ENCODE measurements at regions not wholly inside any gene's neighbourhood (a gene's known extent, or its start where the extent isn't known, plus 50 kb on each side); places are given as distances from the start of the nearest gene placed in this dataset.

DNA sequence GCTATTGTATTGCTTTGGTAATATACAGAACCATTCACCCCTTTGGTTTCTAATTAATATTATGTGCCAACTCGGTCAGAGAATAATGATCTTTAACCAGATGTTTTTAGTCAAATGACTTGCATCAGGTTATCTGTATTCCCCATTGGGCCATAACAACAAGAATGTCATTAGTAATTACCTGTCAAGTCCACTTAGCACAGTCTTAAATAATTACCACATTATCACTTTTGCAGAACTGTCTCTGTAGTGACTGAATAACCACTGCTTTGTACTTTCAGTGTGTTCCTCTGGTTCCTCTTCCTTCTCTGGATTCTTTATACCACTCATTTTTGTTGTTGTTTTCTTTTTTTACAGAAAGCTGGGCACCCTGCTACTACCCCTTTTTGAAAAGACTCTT is 257.7 kb upstream of the SPOCK3 start:
- in situ Hi-C loops (cut with MboI), result no loop called here
- Histone ChIP-seq H3K9me2 (ENCODE audit: insufficient read depth) (no peaks in the 10 kb centered on the region), H3K4me1 (ENCODE audit: insufficient read depth) (no peaks in the 10 kb centered on the region), H3K9me3 (ENCODE audit: low read depth) (no peaks in the 10 kb centered on the region), H3K9ac (no peak overlapping the region), H3F3A (ENCODE audit: insufficient read depth) (no peaks in the 10 kb centered on the region), H3K4me3 (no peak overlapping the region), H3K36me3 (ENCODE audit: low read depth) (no peaks in the 10 kb centered on the region), H3K4me2 (ENCODE audit: unreplicated experiment) (no peak overlapping the region), H3K27me3 (replicated peaks; ENCODE audit: insufficient read depth) (no peaks in the 10 kb centered on the region), H2AFZ (no peak overlapping the region), H3K27ac (no peak overlapping the region), H4K20me1 (ENCODE audit: insufficient read depth) (no peaks in the 10 kb centered on the region), H3K79me2 (ENCODE audit: insufficient read depth) (no peaks in the 10 kb centered on the region)
- no peak for DNase-seq
- TF ChIP-seq EZH2phosphoT487 (IDR thresholded peaks at IDR 0.05; ENCODE audit: insufficient read depth, low read depth) (no peak), EZH2 (IDR thresholded peaks at IDR 0.05; ENCODE audit: insufficient read depth, poor library complexity, severe bottlenecking) (no peak)
- WGBS, 2 experiments (ENCODE audit: low coverage in 1 of 2, low lambda C conversion rate in 2 of 2, missing lambda C conversion rate in 2 of 2), result 0 to 4% methylated on average over 1 of the region's 1 CpG

DNA sequence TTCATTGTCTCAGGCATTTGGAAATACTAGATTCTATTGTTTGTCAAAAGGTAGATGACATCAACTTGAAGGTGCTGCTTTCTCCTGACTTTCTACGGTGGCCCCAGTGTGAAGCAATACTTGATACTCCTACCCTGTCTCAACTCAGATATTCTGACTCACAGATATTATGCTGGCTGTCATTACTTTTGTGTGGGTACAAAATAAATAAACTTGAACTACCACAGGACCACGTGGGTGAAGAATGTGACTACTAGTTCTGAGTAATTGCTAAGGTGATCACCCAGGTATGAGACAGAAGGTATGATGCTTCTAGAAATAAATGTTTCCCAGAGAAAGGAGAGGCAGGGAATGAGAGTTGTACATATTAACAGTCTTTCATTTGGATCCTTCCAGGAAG is 275.3 kb upstream of the SPOCK3 start:
- Histone ChIP-seq H3K4me3 (no peak overlapping the region), H3K79me2 (ENCODE audit: insufficient read depth) (no peaks in the 10 kb centered on the region), H3K4me1 (ENCODE audit: insufficient read depth) (no peaks in the 10 kb centered on the region), H3K27ac (no peak overlapping the region), H3K27me3 (replicated peaks; ENCODE audit: insufficient read depth) (no peaks in the 10 kb centered on the region), H2AFZ (no peak overlapping the region), H3K9ac (no peak overlapping the region), H3K9me2 (ENCODE audit: insufficient read depth) (no peaks in the 10 kb centered on the region), H3K9me3 (ENCODE audit: low read depth) (no peaks in the 10 kb centered on the region), H3F3A (ENCODE audit: insufficient read depth) (no peaks in the 10 kb centered on the region), H3K4me2 (ENCODE audit: unreplicated experiment) (no peak overlapping the region), H4K20me1 (ENCODE audit: insufficient read depth) (no peaks in the 10 kb centered on the region), H3K36me3 (ENCODE audit: low read depth) (no peaks in the 10 kb centered on the region)
- WGBS, 2 experiments (ENCODE audit: low coverage in 1 of 2, low lambda C conversion rate in 2 of 2, missing lambda C conversion rate in 2 of 2), result 13 to 20% methylated on average over 2 of the region's 2 CpGs
- no peak for TF ChIP-seq EZH2 (IDR thresholded peaks at IDR 0.05; ENCODE audit: insufficient read depth, poor library complexity, severe bottlenecking)
- no peak for TF ChIP-seq EZH2phosphoT487 (IDR thresholded peaks at IDR 0.05; ENCODE audit: insufficient read depth, low read depth)
- no peak for DNase-seq
- in situ Hi-C loops (cut with MboI), result no loop called here

- in situ Hi-C loops (cut with MboI), result no loop called here
- Histone ChIP-seq H3K4me3 (no peak overlapping the region), H3K4me1 (ENCODE audit: insufficient read depth) (no peaks in the 10 kb centered on the region), H3K27me3 (replicated peaks; ENCODE audit: insufficient read depth) (no peaks in the 10 kb centered on the region), H3F3A (ENCODE audit: insufficient read depth) (no peaks in the 10 kb centered on the region), H3K27ac (no peak overlapping the region), H3K9me3 (ENCODE audit: low read depth) (peaks cover 2% of the 10 kb centered on the region), H3K9ac (no peak overlapping the region), H2AFZ (no peak overlapping the region), H4K20me1 (ENCODE audit: insufficient read depth) (no peaks in the 10 kb centered on the region), H3K4me2 (ENCODE audit: unreplicated experiment) (no peak overlapping the region), H3K79me2 (ENCODE audit: insufficient read depth) (no peaks in the 10 kb centered on the region), H3K9me2 (ENCODE audit: insufficient read depth) (no peaks in the 10 kb centered on the region), H3K36me3 (ENCODE audit: low read depth) (no peaks in the 10 kb centered on the region)
- 26 to 42% methylated on average over 2 of the region's 2 CpGs for WGBS, 2 experiments (ENCODE audit: low coverage in 1 of 2, low lambda C conversion rate in 2 of 2, missing lambda C conversion rate in 2 of 2)
- no peak for DNase-seq
- no peak for TF ChIP-seq EZH2 (IDR thresholded peaks at IDR 0.05; ENCODE audit: insufficient read depth, poor library complexity, severe bottlenecking)
- no peak for TF ChIP-seq EZH2phosphoT487 (IDR thresholded peaks at IDR 0.05; ENCODE audit: insufficient read depth, low read depth)
These were observed 289.8 kb upstream of the SPOCK3 start for GRCh38 chr4:167524091-167524490.

DNA sequence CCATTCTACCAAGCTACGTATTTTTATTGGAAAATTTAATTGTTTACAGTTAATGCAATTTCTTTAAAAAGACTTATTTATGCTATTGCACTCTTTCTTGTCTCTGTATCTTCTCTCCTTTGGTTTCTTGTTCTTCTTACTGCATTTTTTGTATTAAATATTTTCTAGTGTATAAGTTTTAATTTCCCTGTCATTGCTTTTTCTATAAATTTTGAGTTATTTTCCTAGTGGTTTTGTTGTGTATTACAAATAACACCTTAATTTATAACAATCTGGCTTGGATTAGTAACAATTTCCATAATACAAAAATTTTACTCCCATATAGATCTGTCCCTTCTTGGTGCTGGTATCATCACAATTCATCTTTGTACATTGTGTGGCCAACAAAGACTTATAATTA is 303.5 kb upstream of the SPOCK3 start:
- peaks cover 2% of the 10 kb centered on the region for H3K9me3 ChIP-seq (ENCODE audit: low read depth)
- DNase-seq, result no peak
- H3K9ac ChIP-seq, result no peak overlapping the region
- WGBS, 2 experiments (ENCODE audit: low coverage in 1 of 2, low lambda C conversion rate in 2 of 2, missing lambda C conversion rate in 2 of 2), result 21 to 22% methylated on average over 1 of the region's 1 CpG
- no peak overlapping the region for H3K27ac ChIP-seq
- no peaks in the 10 kb centered on the region for H3F3A ChIP-seq (ENCODE audit: insufficient read depth)
- no peak overlapping the region for H3K4me2 ChIP-seq (ENCODE audit: unreplicated experiment)
- TF ChIP-seq EZH2 (IDR thresholded peaks at IDR 0.05; ENCODE audit: insufficient read depth, poor library complexity, severe bottlenecking) (no peak), EZH2phosphoT487 (IDR thresholded peaks at IDR 0.05; ENCODE audit: insufficient read depth, low read depth) (no peak)
- H3K27me3 ChIP-seq (replicated peaks; ENCODE audit: insufficient read depth), result no peaks in the 10 kb centered on the region
- no peak overlapping the region for H2AFZ ChIP-seq
- no peaks in the 10 kb centered on the region for H3K4me1 ChIP-seq (ENCODE audit: insufficient read depth)
- in situ Hi-C loops (cut with MboI), result no loop called here
- no peaks in the 10 kb centered on the region for H3K79me2 ChIP-seq (ENCODE audit: insufficient read depth)
- no peaks in the 10 kb centered on the region for H4K20me1 ChIP-seq (ENCODE audit: insufficient read depth)
- H3K4me3 ChIP-seq, result no peak overlapping the region
- no peaks in the 10 kb centered on the region for H3K9me2 ChIP-seq (ENCODE audit: insufficient read depth)
- H3K36me3 ChIP-seq (ENCODE audit: low read depth), result no peaks in the 10 kb centered on the region

GRCh38 chr4:167541286-167541685 is 307.0 kb upstream of the SPOCK3 start:
- H3K27ac ChIP-seq, result no peak overlapping the region
- no peak overlapping the region for H3K9ac ChIP-seq
- peaks cover 2% of the 10 kb centered on the region for H3K9me3 ChIP-seq (ENCODE audit: low read depth)
- WGBS, 2 experiments (ENCODE audit: low coverage in 1 of 2, low lambda C conversion rate in 2 of 2, missing lambda C conversion rate in 2 of 2), result 12 to 16% methylated on average over 3 of the region's 3 CpGs
- H3K4me3 ChIP-seq, result no peak overlapping the region
- no peak overlapping the region for H2AFZ ChIP-seq
- H3K4me1 ChIP-seq (ENCODE audit: insufficient read depth), result no peaks in the 10 kb centered on the region
- no peaks in the 10 kb centered on the region for H3K36me3 ChIP-seq (ENCODE audit: low read depth)
- TF ChIP-seq EZH2 (IDR thresholded peaks at IDR 0.05; ENCODE audit: insufficient read depth, poor library complexity, severe bottlenecking) (no peak), EZH2phosphoT487 (IDR thresholded peaks at IDR 0.05; ENCODE audit: insufficient read depth, low read depth) (no peak)
- no peaks in the 10 kb centered on the region for H3K9me2 ChIP-seq (ENCODE audit: insufficient read depth)
- in situ Hi-C loops (cut with MboI), result no loop called here
- H3K79me2 ChIP-seq (ENCODE audit: insufficient read depth), result no peaks in the 10 kb centered on the region
- H3F3A ChIP-seq (ENCODE audit: insufficient read depth), result no peaks in the 10 kb centered on the region
- no peaks in the 10 kb centered on the region for H4K20me1 ChIP-seq (ENCODE audit: insufficient read depth)
- H3K27me3 ChIP-seq (replicated peaks; ENCODE audit: insufficient read depth), result no peaks in the 10 kb centered on the region
- no peak for DNase-seq
- H3K4me2 ChIP-seq (ENCODE audit: unreplicated experiment), result no peak overlapping the region
